IMR-90 (cell line): ENCODE measurements at regions not wholly inside any gene's neighbourhood (a gene's known extent, or its start where the extent isn't known, plus 50 kb on each side); places are given as distances from the start of the nearest gene placed in this dataset.

Source experiments
- ATAC-seq: fragments of 200-7000 bp; cut with Tn5 transposase; 2 replicates; pipeline ENCODE4 v1.9.1; 2020; ENCODE audit warnings: low read depth, mild to moderate bottlenecking, moderate library complexity
- BruUV-seq: library from RNA; stranded (reverse); fragments of 400-500 nt; replicated peaks from 2 replicates; lab custom pipeline; 2021; lab: Mats Ljungman, UMichigan
- CTCF ChIA-PET: fragments of 300-600 bp; formaldehyde crosslinking; extraction: SDS; loops from one replicate; lab custom pipeline; 2021; ENCODE audit warnings: antibody characterized with exemption; lab: Yijun Ruan, JAX
- POLR2A ChIA-PET: fragments of 300-600 bp; sonication (Branson Sonifier 250); formaldehyde crosslinking; loops from one replicate; lab custom pipeline; 2022; ENCODE audit warnings: antibody characterized with exemption; ENCODE audit not compliant: unreplicated experiment; lab: Charles Lee
- DNase-seq: peaks from one replicate; pipeline ENCODE4 v3.0.0; 2013
- H2AFZ ChIP-seq: replicated peaks from 2 replicates; pipeline ENCODE3; 2013; ENCODE audit warnings: low read length, mild to moderate bottlenecking; ENCODE audit not compliant: poor library complexity
- H2AK5ac ChIP-seq: 2 replicates; pipeline ENCODE4 v1.6.1; 2013; ENCODE audit warnings: low read depth, low read length, inconsistent platforms
- H2AK9ac ChIP-seq: replicated peaks from 2 replicates; pipeline ENCODE3; 2013; ENCODE audit warnings: mild to moderate bottlenecking, low read depth, low read length, moderate library complexity; ENCODE audit not compliant: poor library complexity
- H2BK120ac ChIP-seq: 2 replicates; pipeline ENCODE4 v1.6.1; 2013; ENCODE audit warnings: low read depth, low read length, inconsistent platforms
- H2BK15ac ChIP-seq: 3 replicates; pipeline ENCODE4 v1.6.1; 2013; ENCODE audit warnings: low read depth, low read length, inconsistent platforms
- H2BK20ac ChIP-seq: 2 replicates; pipeline ENCODE4 v1.6.1; 2013; ENCODE audit warnings: low read depth, mild to moderate bottlenecking, inconsistent platforms, low read length, moderate library complexity
- H2BK5ac ChIP-seq: 2 replicates; pipeline ENCODE4 v1.6.1; 2013; ENCODE audit warnings: mild to moderate bottlenecking, low read depth, low read length, inconsistent platforms; ENCODE audit not compliant: poor library complexity, severe bottlenecking
- H3K14ac ChIP-seq: replicated peaks from 2 replicates; pipeline ENCODE4 v1.6.1; 2013; ENCODE audit warnings: low read depth, low read length, inconsistent platforms
- H3K18ac ChIP-seq: 2 replicates; pipeline ENCODE4 v1.6.1; 2013; ENCODE audit warnings: low read depth, low read length, control low read depth
- H3K23ac ChIP-seq: 2 replicates; pipeline ENCODE4 v1.6.1; 2013; ENCODE audit warnings: low read depth, low read length, inconsistent platforms
- H3K27ac ChIP-seq: 2 replicates; pipeline ENCODE4 v1.5.1; 2013; ENCODE audit warnings: mild to moderate bottlenecking, control low read depth, low read length; ENCODE audit not compliant: insufficient read depth
- H3K27me3 ChIP-seq: 2 replicates; pipeline ENCODE4 v1.6.1; 2013; ENCODE audit warnings: low read length; ENCODE audit not compliant: control insufficient read depth, insufficient read depth
- H3K36me3 ChIP-seq: 2 replicates; pipeline ENCODE4 v1.6.1; 2013; ENCODE audit warnings: low read length, mixed read lengths; ENCODE audit not compliant: control insufficient read depth, insufficient read depth
- H3K4ac ChIP-seq: 2 replicates; pipeline ENCODE4 v1.6.1; 2013; ENCODE audit warnings: low read depth, low read length, inconsistent platforms
- H3K4me1 ChIP-seq: 2 replicates; pipeline ENCODE4 v1.6.1; 2013; ENCODE audit warnings: low read length, mixed read lengths; ENCODE audit not compliant: control insufficient read depth, insufficient read depth
- H3K4me2 ChIP-seq: 2 replicates; pipeline ENCODE4 v1.6.1; 2013; ENCODE audit warnings: low read depth, mild to moderate bottlenecking, control low read depth, low read length, moderate library complexity
- H3K4me3 ChIP-seq: 2 replicates; pipeline ENCODE4 v1.5.1; 2013; ENCODE audit warnings: low read depth, mild to moderate bottlenecking, control low read depth, low read length, moderate library complexity; ENCODE audit not compliant: insufficient read depth
- H3K56ac ChIP-seq: 2 replicates; pipeline ENCODE4 v1.6.1; 2013; ENCODE audit warnings: low read length, inconsistent platforms; ENCODE audit not compliant: insufficient read depth; ENCODE audit errors: extremely low read depth
- H3K79me1 ChIP-seq, 2 experiments: 2 replicates each; pipeline ENCODE4 v1.6.1; 2013; ENCODE audit warnings: low read length in 2 of 2, inconsistent platforms in 1 of 2, low read depth in 1 of 2
- H3K9ac ChIP-seq: 2 replicates; pipeline ENCODE4 v1.6.1; 2013; ENCODE audit warnings: low read depth, low read length, control low read depth
- H3K9me1 ChIP-seq: 2 replicates; pipeline ENCODE4 v1.6.1; 2013; ENCODE audit warnings: low read length, inconsistent platforms; ENCODE audit not compliant: insufficient read depth
- H3K9me3 ChIP-seq: 2 replicates; pipeline ENCODE4 v1.6.1; 2013; ENCODE audit warnings: low read length; ENCODE audit not compliant: control insufficient read depth, insufficient read depth
- H4K20me1 ChIP-seq: 2 replicates; pipeline ENCODE4 v1.6.1; 2013; ENCODE audit warnings: low read length, inconsistent platforms; ENCODE audit not compliant: insufficient read depth
- H4K5ac ChIP-seq: 2 replicates; pipeline ENCODE4 v1.6.1; 2013; ENCODE audit warnings: mild to moderate bottlenecking, low read depth, low read length, control low read depth
- H4K8ac ChIP-seq, 2 experiments: 2 replicates each; pipeline ENCODE4 v1.6.1; 2013; ENCODE audit warnings: low read depth in 2 of 2, low read length in 2 of 2, control low read depth in 1 of 2, inconsistent platforms in 1 of 2
- H4K91ac ChIP-seq: 2 replicates; pipeline ENCODE4 v1.6.1; 2013; ENCODE audit warnings: low read depth, low read length, inconsistent platforms; ENCODE audit not compliant: insufficient read depth
- BHLHE40 ChIP-seq: fragments of 150-350 bp; IDR thresholded peaks from 2 replicates; pipeline ENCODE4 v1.6.1; 2016; ENCODE audit warnings: mild to moderate bottlenecking, low read depth, low read length
- CEBPB ChIP-seq: IDR thresholded peaks from 2 replicates; pipeline ENCODE4 v1.6.1; 2012; ENCODE audit warnings: low read depth, low read length, improper control_type of control experiment
- CHD1 ChIP-seq: IDR thresholded peaks from 2 replicates; pipeline ENCODE4 v1.6.1; 2012; ENCODE audit warnings: low read depth, low read length, improper control_type of control experiment
- FOS ChIP-seq: fragments of 150-350 bp; IDR thresholded peaks from 2 replicates; pipeline ENCODE4 v1.6.1; 2016; ENCODE audit warnings: low read depth, low read length
- MAFK ChIP-seq: IDR thresholded peaks from 2 replicates; pipeline ENCODE4 v1.6.1; 2012; ENCODE audit warnings: low read depth, low read length, improper control_type of control experiment
- MAZ ChIP-seq: IDR thresholded peaks from 2 replicates; pipeline ENCODE4 v1.6.1; 2012; ENCODE audit warnings: low read depth, mild to moderate bottlenecking, low read length, improper control_type of control experiment, moderate library complexity, borderline replicate concordance
- MXI1 ChIP-seq: IDR thresholded peaks from 2 replicates; pipeline ENCODE4 v1.6.1; 2012; ENCODE audit warnings: low read depth, mild to moderate bottlenecking, low read length, moderate library complexity, borderline replicate concordance
- NFE2L2 ChIP-seq: fragments of 150-350 bp; IDR thresholded peaks from 2 replicates; pipeline ENCODE4 v1.6.1; 2016; ENCODE audit warnings: low read depth, mild to moderate bottlenecking, low read length
- POLR2A ChIP-seq: IDR thresholded peaks from 2 replicates; pipeline ENCODE4 v1.6.1; 2012; ENCODE audit warnings: mild to moderate bottlenecking, low read depth, low read length
- RAD21 ChIP-seq: IDR thresholded peaks from 2 replicates; pipeline ENCODE4 v1.6.1; 2012; ENCODE audit warnings: low read length, improper control_type of control experiment
- RCOR1 ChIP-seq: IDR thresholded peaks from 2 replicates; pipeline ENCODE4 v1.6.1; 2012; ENCODE audit warnings: mild to moderate bottlenecking, low read length, improper control_type of control experiment; ENCODE audit not compliant: insufficient replicate concordance
- RFX5 ChIP-seq: IDR thresholded peaks from 2 replicates; pipeline ENCODE4 v1.8.0; 2012; ENCODE audit warnings: low read depth, mild to moderate bottlenecking, low read length, moderate library complexity
- SMC3 ChIP-seq: fragments of 150-350 bp; IDR thresholded peaks from 2 replicates; pipeline ENCODE4 v1.6.1; 2016; ENCODE audit warnings: low read depth, mild to moderate bottlenecking, antibody characterized with exemption, low read length, moderate library complexity
- USF2 ChIP-seq: fragments of 150-350 bp; IDR thresholded peaks from 2 replicates; pipeline ENCODE4 v1.6.1; 2017; ENCODE audit warnings: mild to moderate bottlenecking, antibody characterized with exemption, low read length, low read depth
- WGBS, 2 experiments: methylation state at CpG; one replicate each; pipeline versions ENCODE4 v1.1.5 to v1.1.7; 2013; ENCODE audit warnings: missing lambda C conversion rate in 2 of 2; ENCODE audit not compliant: insufficient read length in 1 of 2; ENCODE audit errors: extremely low coverage in 2 of 2; 5-methylcytosine and 5-hydroxymethylcytosine counted together
- dilution Hi-C: fragments of 300-500 bp; cut with HindIII; formaldehyde crosslinking; loops from one replicate; pipeline ENCODE4 v1.14.3; 2018; ENCODE audit warnings: low sequenced_read_pairs; ENCODE audit not compliant: unreplicated experiment
- in situ Hi-C: fragments of 300-500 bp; cut with MboI; formaldehyde crosslinking; loops from 3 replicates; pipeline ENCODE4 v1.14.3; 2019; ENCODE audit warnings: low sequenced_read_pairs, inconsistent platforms, mixed read lengths
- intact Hi-C: fragments of 100-400 bp; cut with micrococcal nuclease; formaldehyde crosslinking; loops from 2 replicates; pipeline ENCODE4 v1.10.0; 2022
- TF ChIP-seq, protein P1 (sequence below): fragments of 150-350 bp; IDR thresholded peaks from 2 replicates; pipeline ENCODE4 v1.6.1; 2016; ENCODE audit warnings: low read depth, mild to moderate bottlenecking, low read length, moderate library complexity, borderline replicate concordance

- no TSS peak for BruUV-seq
- Histone ChIP-seq H3K4ac (no peak overlapping the region), H2AK5ac (no peak overlapping the region), H3K27me3 (no peaks in the 10 kb centered on the region), H2BK15ac (no peak overlapping the region), H3K9me3 (no peaks in the 10 kb centered on the region), H3K79me1 (no peaks in the 10 kb centered on the region), H4K20me1 (no peaks in the 10 kb centered on the region), H4K5ac (no peak overlapping the region), H4K8ac (no peak overlapping the region), H4K91ac (no peak overlapping the region), H3K56ac (no peak overlapping the region), H3K9me1 (no peaks in the 10 kb centered on the region), H3K4me1 (no peaks in the 10 kb centered on the region), H2BK20ac (no peak overlapping the region), H3K4me3 (no peak overlapping the region), H2AK9ac (no peak overlapping the region), H3K9ac (no peak overlapping the region), H3K27ac (no peak overlapping the region), H3K23ac (no peak overlapping the region), H2BK5ac (no peak overlapping the region), H3K4me2 (no peak overlapping the region), H3K18ac (no peak overlapping the region), H3K36me3 (no peaks in the 10 kb centered on the region), H2BK120ac (no peak overlapping the region), H2AFZ (no peak overlapping the region), H3K14ac (no peak overlapping the region)
- ChIA-PET POLR2A (no interaction called here), CTCF (no interaction called here)
- intact Hi-C loops (no loop called here), dilution Hi-C loops (no loop called here), in situ Hi-C loops (no loop called here)
- no CpG with 5 or more reads among the region's 4 CpGs for WGBS, 2 experiments
- ATAC-seq (no peak), DNase-seq (no peak)
- TF ChIP-seq MAZ: no peak
- TF ChIP-seq MAFK: no peak
- TF ChIP-seq MXI1: no peak
- TF ChIP-seq CEBPB: no peak
- no peak for TF ChIP-seq BHLHE40
- TF ChIP-seq SMC3: no peak
- no peak for TF ChIP-seq CHD1
- TF ChIP-seq USF2: no peak
- no peak for TF ChIP-seq FOS
- TF ChIP-seq, protein P1, sequence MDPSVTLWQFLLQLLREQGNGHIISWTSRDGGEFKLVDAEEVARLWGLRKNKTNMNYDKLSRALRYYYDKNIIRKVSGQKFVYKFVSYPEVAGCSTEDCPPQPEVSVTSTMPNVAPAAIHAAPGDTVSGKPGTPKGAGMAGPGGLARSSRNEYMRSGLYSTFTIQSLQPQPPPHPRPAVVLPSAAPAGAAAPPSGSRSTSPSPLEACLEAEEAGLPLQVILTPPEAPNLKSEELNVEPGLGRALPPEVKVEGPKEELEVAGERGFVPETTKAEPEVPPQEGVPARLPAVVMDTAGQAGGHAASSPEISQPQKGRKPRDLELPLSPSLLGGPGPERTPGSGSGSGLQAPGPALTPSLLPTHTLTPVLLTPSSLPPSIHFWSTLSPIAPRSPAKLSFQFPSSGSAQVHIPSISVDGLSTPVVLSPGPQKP: no peak
- TF ChIP-seq RFX5: no peak
- no peak for TF ChIP-seq RAD21
- TF ChIP-seq POLR2A: no peak
- TF ChIP-seq RCOR1: no peak
- TF ChIP-seq NFE2L2: no peak
These were observed 78.9 kb upstream of the NXPH1 start for GRCh38 chr7:8354503-8354902.
